Kidney capillary endothelial cell (primary cell): ENCODE measurements at regions not wholly inside any gene's neighbourhood (a gene's known extent, or its start where the extent isn't known, plus 50 kb on each side); places are given as distances from the start of the nearest gene placed in this dataset.
"Not testable (repeated sequence)": the region's sequence is repeated elsewhere in the genome, so short reads cannot be mapped to it uniquely, and the experiment has no call there.

Experiments used
- DNase-seq: peaks from one replicate; pipeline ENCODE4 v3.0.0-alpha.2; 2018; ENCODE audit warnings: low spot score

DNA sequence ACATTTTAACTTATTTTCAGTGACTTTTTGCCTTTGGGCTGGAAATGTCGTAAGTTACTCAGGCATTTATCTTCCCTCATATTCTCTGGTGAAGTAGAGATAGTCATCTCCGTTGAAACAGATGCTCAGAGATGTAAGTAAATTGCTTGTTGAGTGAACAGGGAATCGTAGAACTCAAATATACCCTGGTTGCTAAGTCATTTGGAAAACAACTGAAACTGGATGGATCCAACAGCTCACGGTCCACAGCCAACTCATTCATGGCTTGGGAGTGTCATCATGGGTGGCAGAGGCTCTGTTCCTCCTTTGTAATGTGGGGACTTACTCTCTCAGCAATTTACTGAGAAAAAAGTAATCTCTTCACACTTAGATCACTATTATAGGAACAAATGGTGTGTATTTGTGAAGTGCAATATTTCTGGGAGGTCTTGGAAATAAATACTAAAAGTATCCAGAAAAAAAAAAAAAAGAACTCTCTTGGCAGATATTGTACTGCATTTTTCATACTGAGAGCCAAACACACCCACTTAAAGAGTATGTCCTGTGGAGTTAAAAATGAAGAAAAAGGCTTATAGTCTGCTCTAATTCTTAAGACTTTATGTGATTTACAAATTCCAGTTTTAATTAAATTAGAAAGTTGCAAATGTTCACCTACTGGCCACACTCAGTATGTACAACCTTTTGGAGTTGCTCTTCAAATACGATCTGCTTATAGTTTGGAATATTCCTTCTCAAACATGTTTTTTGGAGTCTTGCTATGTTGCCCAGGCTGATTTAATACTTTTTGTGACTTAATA is 107.4 kb downstream of the LEPR start:
- no peak for DNase-seq

DNA sequence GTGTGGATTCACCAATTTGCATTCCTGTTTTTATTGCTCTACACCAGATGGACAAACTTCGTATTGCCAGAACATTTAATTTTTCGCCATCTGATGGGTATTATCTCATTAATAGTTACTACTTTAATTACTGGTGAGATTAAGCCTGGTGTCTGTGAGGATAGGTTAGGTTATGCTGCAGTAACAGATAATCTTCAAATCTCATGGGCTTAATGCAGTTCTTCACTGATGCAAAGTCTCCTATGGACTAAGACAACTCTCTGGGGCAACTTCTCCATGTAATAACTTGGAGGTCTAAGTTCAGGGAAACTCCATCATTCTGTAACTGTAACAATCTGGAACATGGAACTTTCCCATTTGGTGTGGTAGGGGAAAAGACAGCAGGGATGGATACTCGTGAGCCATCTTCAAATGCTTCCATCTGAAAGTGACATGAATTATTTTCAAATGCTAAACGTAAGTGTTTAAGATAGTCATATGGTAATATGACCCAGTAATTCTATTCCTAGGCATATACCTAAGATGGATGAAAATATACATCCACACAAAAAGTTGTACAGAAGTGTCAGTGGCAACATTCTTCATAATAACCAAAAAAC is 111.6 kb downstream of the LEPR start:
- DNase-seq = no peak

DNA sequence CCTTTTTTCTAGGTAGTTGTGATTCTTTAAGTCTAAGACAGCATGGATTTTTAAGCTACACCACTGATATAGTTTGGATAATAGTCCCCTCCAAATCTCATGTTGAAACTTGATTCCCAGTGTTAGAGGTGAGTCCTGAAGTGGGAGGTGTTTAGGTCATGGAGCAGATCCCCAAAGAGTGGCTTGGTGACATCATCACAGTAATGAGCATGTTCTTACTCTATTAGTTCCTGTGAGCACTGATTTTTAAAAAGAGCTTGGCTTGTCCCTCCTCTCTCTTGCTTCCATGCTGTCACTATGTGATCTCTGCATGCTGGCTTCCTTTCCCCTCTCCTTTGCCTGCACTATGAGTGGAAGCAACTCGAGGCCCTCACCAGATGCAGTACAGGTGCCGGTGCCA is 115.5 kb downstream of the LEPR start:
- no peak for DNase-seq

DNA sequence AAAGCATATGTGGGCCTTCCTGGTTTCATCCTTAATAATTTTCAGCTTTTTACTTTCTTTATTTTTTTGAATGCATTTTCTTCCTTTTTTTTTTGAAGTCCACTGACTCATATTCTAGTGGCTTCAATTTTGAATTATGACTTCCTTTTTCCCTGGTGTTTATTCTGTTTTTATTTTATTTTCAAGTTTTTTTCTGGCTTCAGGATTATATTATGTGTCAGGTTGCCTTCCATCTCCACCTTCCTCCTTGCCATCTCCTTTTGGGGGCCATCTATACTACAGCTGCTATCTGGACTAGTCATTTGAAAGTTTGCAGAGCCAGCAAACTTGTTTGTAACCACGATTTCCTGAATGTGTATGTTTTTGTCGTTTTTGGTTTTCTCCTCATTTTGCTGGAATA is 117.6 kb downstream of the LEPR start:
- no peak for DNase-seq

DNA sequence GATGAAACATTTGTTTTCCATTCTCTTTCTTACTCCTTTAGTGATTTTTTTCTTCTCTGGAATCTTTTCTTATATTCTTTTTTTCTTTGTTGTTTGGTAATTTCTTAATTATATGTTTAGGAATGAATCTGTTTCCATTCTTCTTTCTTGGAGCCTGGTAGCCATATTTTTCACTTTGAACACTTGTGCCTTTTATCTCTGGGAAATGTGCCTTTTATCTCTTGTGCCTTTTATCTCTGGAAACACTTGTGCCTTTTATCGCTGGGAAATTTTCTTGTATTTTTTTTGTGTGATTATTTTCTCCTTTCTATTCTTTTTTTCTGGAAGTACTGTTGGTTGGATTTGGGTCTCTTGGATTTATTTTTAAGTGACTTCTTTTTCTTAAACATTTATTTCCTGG is 118.2 kb downstream of the LEPR start:
- no peak for DNase-seq

DNA sequence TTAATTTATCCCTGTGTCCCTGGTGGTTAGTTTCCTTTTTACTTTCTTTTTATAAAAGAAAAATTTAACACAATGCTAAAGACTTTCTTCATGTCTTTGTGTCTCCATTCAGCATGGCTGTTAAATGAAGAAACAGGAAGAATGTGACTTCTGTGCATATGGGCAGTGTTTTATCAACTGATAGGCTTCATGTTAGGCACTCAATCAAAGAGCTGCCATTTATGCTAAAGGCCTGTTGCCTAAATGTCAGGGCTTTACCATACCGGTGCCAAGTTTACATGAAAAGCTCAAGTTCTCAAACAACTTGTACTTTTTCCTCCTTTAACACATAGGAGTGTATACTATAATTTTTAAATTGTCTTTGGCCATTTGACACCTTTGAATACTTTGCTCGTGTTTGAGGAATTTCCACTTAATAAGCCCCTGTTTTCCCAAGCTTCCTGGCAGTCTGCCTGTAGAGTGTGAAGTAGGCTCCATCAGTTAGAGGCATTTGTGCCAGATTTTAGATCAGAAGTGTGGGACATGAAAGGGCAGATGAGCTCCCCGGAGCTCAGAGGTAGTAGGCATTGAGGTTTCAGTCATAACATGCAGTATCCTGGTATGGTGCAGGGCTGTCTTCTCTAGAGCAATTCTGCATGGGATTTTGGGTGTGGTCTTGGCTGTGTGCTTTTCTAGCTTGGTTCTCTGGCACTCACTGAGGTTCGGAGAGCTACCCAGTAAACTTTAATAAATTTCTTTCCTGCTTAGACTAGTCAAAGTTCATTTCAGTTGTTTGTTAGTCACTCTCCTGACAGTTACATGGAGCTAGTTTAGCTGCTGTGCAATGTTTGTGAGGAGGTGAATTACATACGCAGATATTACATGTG is 119.0 kb downstream of the LEPR start:
- no peak for DNase-seq

DNA sequence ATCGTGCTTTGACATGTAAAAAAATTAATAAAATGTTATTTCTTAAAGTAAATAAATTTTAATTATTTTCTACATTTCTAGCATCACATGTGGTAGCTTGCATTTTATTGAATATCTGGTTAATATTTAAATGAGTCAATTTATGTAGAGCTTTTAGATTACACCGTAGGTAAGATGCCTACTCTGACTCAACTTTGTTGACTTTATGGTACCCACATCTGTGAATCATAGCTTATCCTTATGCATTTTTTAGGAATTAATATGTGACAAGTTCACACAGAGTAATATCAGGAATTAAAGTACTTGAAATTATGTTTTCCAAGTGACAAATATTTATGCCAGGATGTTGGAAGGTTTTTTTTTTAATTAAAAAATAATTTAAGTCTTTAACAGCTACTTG is 120.7 kb downstream of the LEPR start:
- DNase-seq = no peak

DNA sequence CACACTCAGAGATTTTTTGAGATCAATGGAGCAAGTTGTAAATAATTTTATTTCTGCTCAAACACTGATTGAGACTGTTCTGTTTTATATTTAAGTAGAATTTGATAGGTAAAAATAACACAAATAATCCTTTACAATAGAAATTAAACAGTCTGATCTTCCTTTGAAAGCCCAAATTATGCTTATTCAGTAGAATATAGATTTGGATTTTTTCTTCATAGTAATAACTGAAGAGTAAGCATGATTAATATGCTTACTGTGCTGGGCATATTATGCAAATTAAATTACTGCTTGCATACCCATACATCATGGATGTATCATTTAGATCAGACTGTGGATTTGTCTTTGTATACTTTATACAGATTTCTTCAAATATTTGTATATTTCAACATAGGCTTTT is 121.4 kb downstream of the LEPR start:
- no peak for DNase-seq

DNA sequence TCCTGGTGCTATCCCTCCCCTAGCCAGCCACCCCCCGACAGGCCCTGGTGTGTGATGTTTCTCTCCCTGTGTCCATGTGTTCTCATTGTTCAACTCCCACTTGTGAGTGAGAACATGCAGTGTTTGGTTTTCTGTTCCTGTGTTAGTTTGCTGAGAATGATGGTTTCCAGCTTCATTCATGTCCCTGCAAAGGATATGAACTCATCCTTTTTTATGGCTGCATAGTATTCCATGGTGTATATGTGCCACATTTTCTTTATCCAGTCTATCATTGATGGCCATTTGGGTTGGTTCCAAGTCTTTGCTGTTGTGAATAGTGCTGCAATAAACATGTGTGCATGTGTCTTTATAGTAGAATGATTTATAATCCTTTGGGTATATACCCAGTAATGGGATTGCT is 122.1 kb downstream of the LEPR start:
- not testable (repeated sequence) for DNase-seq

DNA sequence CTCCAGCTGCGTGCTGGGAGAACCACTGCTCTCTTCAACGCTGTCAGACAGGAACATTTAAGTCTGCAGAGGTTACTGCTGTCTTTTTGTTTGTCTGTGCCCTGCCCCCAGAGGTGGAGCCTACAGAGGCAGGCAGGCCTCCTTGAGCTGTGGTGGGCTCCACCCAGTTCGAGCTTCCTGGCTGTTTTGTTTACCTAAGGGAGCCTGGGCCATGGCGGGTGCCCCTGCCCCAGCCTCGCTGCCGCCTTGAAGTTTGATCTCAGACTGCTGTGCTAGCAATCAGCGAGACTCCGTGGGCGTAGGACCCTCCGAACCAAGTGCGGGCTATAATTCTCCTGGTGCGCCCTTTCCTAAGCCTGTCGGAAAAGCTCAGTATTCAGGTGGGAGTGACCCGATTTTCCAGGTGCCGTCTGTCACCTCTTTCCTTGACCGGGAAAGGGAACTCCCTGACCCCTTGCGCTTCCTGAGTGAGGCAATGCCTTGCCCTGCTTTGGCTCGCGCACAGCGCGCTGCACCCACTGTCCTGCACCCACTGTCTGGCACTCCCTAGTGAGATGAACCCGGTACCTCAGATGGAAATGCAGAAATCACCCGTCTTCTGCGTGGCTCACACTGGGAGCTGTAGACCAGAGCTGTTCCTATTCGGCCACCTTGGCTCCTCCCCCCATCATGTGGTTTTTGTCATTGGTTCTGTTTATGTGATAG is 130.0 kb downstream of the LEPR start:
- DNase-seq = not testable (repeated sequence)

DNA sequence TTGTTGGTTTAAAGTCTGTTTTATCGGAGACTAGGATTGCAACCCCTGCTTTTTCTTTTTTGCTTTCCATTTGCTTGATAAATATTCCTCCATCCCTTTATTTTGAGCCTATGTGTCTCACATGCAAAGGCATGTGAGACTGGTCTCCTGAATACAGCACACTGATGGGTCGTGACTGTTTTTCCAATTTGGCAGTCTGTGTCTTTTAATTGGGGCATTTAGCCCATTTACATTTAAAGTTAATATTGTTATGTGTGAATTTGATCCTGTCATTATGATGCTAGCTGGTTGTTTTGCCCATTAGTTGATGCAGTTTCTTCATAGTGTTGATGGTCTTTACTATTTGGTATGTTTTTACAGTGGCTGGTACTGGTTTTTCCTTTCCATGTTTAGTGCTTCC is 132.0 kb downstream of the LEPR start:
- DNase-seq = not testable (repeated sequence)

DNA sequence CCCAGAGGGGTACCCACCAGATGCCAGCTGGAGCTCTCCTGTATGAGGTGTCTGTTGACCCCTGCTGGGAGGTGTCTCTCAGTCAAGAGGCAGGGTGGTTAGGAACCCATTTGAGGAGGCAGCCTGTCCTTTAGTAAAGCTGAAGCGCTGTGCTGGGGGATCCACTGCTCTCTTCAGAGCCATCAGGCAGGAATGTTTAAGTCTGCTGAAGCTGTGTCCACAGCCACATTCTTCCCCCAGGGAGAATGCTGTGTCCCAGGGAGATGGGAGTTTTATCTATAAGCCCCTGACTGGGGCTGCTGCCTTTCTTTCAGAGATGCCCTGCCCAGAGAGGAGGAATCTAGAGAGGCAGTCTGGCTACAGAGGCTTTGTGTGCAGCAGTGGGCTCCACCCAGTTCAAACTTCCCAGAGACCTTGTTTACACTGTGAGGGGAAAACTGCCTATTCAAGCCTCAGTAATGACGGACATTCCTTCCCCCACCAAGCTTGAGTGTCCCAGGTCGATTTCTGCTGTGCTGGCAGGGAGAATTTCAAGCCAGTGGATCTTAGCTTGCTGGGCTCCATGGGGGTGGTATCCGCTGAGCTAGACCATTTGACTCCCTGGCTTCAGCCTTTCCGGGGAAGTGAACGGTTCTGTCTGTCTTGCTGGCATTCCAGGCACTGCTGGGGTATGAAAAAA is 133.8 kb downstream of the LEPR start:
- not testable (repeated sequence) for DNase-seq

DNA sequence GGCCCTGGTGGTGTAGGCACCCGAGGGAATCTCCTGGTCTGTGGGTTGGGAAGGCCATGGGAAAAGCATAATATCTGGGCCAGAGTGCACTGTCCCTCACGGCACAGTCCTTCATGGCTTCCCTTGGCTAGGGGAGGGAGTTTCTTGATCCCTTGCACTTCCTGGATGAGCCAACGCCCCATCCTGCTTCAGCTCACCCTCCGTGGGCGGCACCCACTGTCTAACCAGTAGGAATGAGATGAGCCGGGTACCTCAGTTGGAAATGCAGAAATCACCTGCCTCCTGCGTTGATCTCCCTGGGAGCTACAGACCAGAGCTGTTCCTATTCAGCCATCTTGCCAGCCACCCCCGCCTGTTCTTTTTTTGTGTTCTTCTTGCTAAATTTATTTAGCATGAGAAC is 134.4 kb downstream of the LEPR start:
- DNase-seq = no peak

DNA sequence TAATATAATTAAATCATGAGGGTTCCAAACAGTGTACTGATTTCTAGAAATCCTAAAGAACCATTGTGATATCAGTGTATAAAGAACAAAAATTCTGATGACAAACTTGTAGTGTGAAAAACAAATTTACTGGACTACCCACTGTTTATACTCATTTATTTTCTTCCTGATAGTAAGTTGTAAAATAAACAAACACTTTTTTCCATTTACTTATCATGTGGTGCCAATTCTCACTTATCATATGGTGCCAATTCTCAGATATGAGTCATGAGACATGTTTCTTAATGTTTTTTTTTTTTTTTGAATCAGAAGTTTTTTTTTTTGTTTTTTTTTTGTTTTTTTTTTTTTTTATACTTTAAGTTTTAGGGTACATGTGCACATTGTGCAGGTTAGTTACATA is 137.7 kb downstream of the LEPR start:
- no peak for DNase-seq

DNA sequence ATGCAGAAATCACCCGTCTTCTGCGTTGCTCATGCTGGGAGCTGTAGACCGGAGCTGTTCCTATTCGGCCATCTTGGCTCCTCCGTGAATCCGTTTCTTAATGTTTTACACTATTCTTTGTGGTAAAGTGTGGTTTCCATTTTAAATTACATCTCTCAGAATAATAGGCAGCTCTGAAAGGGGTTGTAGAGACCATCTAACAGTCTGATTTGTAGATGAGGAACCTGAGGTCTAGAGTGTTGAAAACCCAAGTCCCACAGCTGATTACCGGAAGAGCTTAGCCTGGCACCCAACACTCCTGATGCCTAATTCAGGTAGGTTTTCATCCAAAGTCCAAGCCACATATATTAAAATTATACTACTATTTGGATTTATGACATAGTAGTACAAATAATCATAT is 144.0 kb downstream of the LEPR start:
- no peak for DNase-seq

DNA sequence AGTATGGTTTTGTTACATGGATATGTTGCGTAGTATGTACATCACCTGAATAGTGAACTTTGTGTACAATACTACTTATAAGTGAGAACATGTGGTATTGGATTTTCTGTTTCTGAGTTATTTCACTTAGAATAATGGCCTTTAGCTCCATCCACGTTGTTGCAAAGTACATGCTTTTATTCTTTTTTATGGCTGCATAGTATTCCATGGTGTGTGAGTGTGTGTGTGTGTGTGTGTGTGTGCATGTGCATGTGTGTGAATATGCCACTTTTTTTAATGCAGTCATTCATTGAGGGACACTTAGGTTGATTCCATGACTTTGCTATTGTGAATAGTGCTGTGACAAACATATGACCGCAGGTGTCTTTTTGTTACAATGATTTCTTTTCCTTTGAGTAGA is 147.8 kb downstream of the LEPR start:
- no peak for DNase-seq

DNA sequence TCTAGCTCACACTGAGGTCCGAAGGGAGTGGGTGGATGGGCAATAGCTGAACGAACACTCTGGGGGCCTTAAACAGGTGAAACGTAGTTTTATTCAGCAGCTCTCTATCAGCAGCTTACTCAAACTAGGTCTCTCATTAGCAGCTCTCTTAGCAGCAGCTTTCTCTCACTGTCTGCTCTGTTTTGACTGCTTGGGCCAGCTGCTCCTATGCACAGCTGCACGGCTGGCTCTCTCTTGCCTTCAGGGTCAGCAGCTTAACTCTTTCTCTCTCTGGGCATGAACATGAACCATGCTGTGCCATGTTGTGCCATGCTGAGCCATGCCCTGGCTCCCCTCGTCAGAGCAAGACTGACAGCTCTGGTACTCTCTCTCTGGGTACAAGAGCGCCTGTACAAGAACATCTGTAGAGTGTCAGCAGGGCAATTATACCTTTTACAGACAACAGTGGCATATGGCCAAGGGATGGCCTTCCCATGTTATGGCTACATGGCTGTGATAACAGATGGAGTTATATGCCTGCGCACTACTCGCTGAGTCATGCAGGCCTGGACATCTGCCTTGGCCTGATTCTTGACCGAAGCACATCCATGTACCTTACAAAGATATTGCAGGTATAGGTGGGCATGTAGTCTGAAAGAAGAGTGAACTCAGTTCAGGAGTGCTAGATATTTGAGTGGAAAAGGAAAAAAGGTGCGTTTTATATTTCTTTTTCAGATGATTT is 152.4 kb downstream of the LEPR start:
- no peak for DNase-seq

DNA sequence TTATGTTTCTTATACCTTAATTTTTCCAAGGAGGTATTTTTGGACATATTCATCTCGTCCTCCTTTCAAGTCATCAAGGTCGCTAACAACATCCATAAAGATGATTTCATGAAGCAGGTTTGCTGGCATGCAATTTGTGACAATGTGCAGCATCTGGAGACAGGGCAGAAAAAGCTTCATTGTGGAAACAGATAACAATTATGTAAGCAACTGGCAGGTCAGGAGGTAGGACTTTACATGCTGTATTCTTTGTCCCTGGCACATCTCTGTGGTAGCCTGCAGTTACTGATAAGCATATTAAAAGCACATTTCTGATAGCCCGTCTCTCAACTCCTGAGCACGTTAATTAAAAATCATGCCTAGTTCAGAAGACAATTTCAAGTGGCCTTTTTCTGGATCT is 156.8 kb downstream of the LEPR start:
- no peak for DNase-seq

DNA sequence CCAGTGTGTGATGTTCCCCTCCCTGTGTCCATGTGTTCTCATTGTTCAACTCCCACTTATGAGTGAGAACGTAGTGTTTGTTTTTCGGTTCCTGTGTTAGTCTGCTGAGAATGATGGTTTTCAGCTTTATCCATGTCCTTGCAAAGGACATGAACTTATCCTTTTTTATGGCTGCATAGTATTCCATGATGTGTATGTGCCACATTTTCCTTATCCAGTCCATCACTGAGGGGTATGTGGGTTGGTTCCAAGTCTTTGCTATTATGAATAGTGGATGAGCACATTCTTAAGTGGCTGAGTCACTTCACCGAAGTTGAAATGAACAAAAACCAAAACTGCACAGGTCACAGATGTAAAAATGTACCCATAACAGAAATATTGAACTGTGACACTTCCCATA is 157.5 kb downstream of the LEPR start:
- DNase-seq = not testable (repeated sequence)

DNA sequence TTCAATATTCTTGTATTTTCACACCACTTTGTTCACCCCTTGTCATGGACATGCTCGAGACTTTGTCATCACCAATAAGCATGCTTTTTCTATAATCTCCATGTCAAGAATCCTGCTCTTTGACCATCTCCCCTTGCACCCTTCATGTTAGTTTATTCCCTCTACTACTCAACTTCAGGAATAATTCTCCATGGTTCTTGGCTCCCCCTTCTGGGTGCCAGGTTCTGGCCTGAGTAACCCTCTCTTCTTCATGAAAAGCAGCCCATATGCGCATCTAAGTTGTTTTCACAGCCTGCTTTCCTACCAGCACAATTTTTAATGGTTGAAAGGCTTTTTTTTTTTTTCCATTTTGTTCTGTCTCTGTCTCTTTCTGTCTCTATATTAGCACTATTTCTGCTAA is 160.7 kb downstream of the LEPR start:
- DNase-seq = no peak

DNA sequence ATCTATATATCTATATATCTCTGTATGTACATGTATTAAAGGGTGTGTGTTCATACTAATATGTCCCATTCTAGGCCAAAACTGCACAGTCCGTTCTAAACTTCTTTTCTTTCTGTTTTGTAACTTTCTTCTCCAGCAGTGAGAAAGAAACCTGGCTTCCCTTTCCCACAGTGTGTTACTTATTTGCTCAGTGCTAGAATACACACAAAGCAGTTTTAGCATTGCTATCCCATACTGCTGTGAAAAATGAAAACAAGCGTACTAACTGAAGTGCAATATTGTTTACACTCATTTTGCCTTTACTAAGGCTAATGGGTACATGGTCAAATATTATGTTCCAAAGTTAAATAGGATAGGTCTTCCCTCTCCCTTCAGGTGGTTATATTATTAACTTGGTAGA is 163.9 kb downstream of the LEPR start:
- no peak for DNase-seq
